ENCODE measurements at regions not wholly inside any gene's neighbourhood (a gene's known extent, or its start where the extent isn't known, plus 50 kb on each side); places are given as distances from the start of the nearest gene placed in this dataset.

GRCh38 chr10:118106426-118106825 lies 59.7 kb upstream of the RAB11FIP2 start:
- no peak overlapping the region for H3K4me3 ChIP-seq (ENCODE audit: control insufficient read depth, low read depth, low read length)
- DNase-seq (ENCODE audit: low read depth), result peak; percentile 41
- TF ChIP-seq, protein P1, sequence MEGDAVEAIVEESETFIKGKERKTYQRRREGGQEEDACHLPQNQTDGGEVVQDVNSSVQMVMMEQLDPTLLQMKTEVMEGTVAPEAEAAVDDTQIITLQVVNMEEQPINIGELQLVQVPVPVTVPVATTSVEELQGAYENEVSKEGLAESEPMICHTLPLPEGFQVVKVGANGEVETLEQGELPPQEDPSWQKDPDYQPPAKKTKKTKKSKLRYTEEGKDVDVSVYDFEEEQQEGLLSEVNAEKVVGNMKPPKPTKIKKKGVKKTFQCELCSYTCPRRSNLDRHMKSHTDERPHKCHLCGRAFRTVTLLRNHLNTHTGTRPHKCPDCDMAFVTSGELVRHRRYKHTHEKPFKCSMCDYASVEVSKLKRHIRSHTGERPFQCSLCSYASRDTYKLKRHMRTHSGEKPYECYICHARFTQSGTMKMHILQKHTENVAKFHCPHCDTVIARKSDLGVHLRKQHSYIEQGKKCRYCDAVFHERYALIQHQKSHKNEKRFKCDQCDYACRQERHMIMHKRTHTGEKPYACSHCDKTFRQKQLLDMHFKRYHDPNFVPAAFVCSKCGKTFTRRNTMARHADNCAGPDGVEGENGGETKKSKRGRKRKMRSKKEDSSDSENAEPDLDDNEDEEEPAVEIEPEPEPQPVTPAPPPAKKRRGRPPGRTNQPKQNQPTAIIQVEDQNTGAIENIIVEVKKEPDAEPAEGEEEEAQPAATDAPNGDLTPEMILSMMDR (conservative IDR thresholded peaks at IDR 0.05; ENCODE audit: control insufficient read depth, insufficient read depth, low read depth, low read length), result peak; percentile 47

- DNase-seq (ENCODE audit: low read depth), result no peak
- no peak overlapping the region for H3K4me3 ChIP-seq (ENCODE audit: control insufficient read depth, low read depth, low read length)
- TF ChIP-seq, protein P1 (conservative IDR thresholded peaks at IDR 0.05; ENCODE audit: control insufficient read depth, insufficient read depth, low read depth, low read length), result no peak
These were observed 55.4 kb upstream of the RAB11FIP2 start for GRCh38 chr10:118102121-118102520.

DNA sequence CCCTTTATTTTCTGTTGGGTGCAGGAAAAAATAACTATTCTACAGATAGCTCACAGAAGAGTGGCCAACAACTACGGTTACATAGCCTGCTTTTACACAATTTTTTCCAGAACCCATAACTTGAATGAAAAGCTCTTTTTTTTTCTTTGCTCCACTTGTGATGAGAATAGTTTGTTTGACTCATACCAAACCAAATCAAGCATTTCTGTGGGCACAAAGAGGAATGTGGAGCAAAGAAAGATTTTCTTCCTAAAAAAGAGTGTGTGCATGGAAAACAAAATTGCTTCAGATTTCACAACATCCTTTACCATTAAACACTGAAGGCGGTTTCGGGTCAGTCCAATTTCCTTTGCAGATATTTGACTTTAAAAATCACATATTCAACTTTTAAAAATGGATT lies 54.8 kb upstream of the RAB11FIP2 start:
- peak; percentile 1 for DNase-seq (ENCODE audit: low read depth)
- TF ChIP-seq, protein P1 (conservative IDR thresholded peaks at IDR 0.05; ENCODE audit: control insufficient read depth, insufficient read depth, low read depth, low read length), result no peak

More for the DNA sequence above, 54.8 kb upstream of the RAB11FIP2 start:
- no peak overlapping the region for H3K4me3 ChIP-seq (ENCODE audit: control insufficient read depth, low read depth, low read length)

Measured in fibroblast of mammary gland (primary cell).